Stomach smooth muscle (tissue), 2 donors: ENCODE measurements at regions not wholly inside any gene's neighbourhood (a gene's known extent, or its start where the extent isn't known, plus 50 kb on each side); places are given as distances from the start of the nearest gene placed in this dataset.

Source experiments
- H3K27ac ChIP-seq: one replicate; pipeline ENCODE4 v1.7.0; 2013; ENCODE audit warnings: mild to moderate bottlenecking, low read length, inconsistent platforms
- H3K27me3 ChIP-seq, 2 donors: one replicate each; pipeline ENCODE4 v1.7.0; 2013; ENCODE audit warnings: low read length in 2 of 2; ENCODE audit not compliant: insufficient read depth in 2 of 2, control insufficient read depth in 1 of 2
- H3K36me3 ChIP-seq, 2 donors: one replicate each; pipeline ENCODE4 v1.7.0; 2013; ENCODE audit warnings: low read length in 2 of 2; ENCODE audit not compliant: control insufficient read depth in 2 of 2, insufficient read depth in 2 of 2
- H3K4me1 ChIP-seq: one replicate; pipeline ENCODE4 v1.7.0; 2013; ENCODE audit warnings: low read length; ENCODE audit not compliant: control insufficient read depth, insufficient read depth
- H3K4me3 ChIP-seq, 2 donors: one replicate each; pipeline ENCODE4 v1.7.0; 2013; ENCODE audit warnings: low read length in 2 of 2
- H3K9ac ChIP-seq, 2 donors: one replicate each; pipeline ENCODE4 v1.7.0; 2013; ENCODE audit warnings: low read length in 2 of 2, mild to moderate bottlenecking in 1 of 2
- H3K9me3 ChIP-seq, 2 donors: one replicate each; pipeline ENCODE4 v1.7.0; 2013; ENCODE audit warnings: low read length in 2 of 2; ENCODE audit not compliant: control insufficient read depth in 2 of 2
- donor health status: healthy.
- donor health status: Pancreatic carcinoma.

GRCh38 chr11:22037505-22037904 lies 155.4 kb upstream of the ANO5 start:
- Histone ChIP-seq H3K9me3 (no peaks in the 10 kb centered on the region), H3K9ac (no peak overlapping the region), H3K4me1 (no peaks in the 10 kb centered on the region), H3K4me3 (no peak overlapping the region), H3K27me3 (no peaks in the 10 kb centered on the region), H3K36me3 (no peaks in the 10 kb centered on the region), H3K27ac (no peak overlapping the region)

DNA sequence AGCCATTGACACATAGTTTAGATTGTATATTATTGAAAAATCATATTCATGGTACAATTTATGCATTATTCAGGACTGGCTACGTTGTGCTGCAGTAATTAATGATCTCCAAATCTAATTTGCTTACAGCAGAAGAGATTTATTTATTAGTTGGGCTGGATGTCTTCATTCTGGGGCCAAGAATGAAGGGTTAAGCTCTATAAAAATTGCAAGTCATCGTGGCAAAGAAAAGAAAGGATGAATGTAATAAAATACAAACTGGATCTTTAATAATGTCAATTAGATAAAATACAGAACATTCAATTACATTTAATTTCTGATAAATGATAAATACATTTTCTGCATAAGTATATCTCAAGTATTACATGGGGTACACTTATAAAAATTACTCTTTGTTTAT lies 151.8 kb upstream of the ANO5 start:
- H3K4me3 ChIP-seq: no peak overlapping the region
- H3K27me3 ChIP-seq: no peaks in the 10 kb centered on the region
- H3K9me3 ChIP-seq: no peaks in the 10 kb centered on the region
- no peaks in the 10 kb centered on the region for H3K4me1 ChIP-seq
- no peak overlapping the region for H3K27ac ChIP-seq
- no peaks in the 10 kb centered on the region for H3K36me3 ChIP-seq
- H3K9ac ChIP-seq: no peak overlapping the region

DNA sequence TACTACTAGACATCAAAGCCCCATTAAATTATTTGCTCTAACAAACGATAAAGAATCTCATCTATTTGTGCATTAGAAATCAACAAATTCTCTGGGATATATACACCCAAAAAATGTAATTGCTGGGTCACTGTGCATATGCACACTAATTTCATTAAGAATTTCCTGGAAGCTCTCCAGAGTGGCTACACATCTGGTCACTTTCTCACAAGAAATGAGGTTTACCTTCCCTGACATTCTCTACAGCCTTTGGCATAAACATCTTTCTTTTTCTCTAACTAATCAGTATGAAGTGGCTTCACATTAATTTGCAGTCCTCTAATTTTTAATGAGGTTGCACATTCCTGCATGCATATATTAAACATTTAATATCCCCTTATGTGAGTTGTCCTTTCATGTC lies 150.8 kb upstream of the ANO5 start:
- H3K4me1 ChIP-seq: no peaks in the 10 kb centered on the region
- no peak overlapping the region for H3K4me3 ChIP-seq
- no peaks in the 10 kb centered on the region for H3K9me3 ChIP-seq
- H3K27ac ChIP-seq: no peak overlapping the region
- H3K36me3 ChIP-seq: no peaks in the 10 kb centered on the region
- no peak overlapping the region for H3K9ac ChIP-seq
- no peaks in the 10 kb centered on the region for H3K27me3 ChIP-seq

DNA sequence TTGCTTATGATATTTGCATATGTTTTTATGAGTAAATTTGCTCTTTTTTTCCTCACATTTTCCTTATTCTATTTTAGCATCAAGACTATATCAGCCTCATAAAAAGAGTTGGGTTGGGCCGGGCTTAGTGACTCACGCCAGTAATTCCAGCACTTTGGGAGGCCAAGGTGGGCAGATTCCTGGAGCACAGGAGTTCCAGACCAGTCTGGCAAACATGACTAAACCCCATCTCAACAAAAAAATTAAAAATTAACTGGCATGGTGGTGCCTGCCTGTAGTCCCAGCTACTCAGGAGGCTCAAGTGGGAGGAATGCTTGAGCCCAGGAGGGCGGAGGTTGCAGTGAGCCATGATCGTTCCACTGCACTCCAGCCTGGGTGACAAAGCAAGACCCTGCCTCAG lies 148.8 kb upstream of the ANO5 start:
- Histone ChIP-seq H3K4me1 (no peaks in the 10 kb centered on the region), H3K9ac (no peak overlapping the region), H3K27ac (no peak overlapping the region), H3K9me3 (no peaks in the 10 kb centered on the region), H3K36me3 (no peaks in the 10 kb centered on the region), H3K27me3 (no peaks in the 10 kb centered on the region), H3K4me3 (no peak overlapping the region)

DNA sequence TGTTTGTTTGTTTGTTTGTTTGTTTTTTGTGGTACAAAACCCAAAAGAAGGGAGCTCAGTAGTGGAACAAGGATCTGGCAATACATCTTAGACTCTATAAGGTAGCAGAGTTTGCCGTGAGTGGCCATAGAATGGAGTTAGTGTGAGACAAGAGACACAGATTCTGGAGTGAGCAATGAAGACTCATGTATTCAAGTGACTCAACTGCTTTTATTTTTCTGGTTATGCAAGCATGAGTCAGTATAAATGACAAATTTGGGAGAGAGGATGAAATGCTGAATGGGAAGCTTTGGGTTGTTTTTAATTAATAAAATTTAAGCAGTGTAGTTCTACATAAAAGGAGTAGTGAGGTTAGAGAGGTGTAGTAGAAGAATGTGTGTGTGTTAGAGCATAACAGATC lies 143.6 kb upstream of the ANO5 start:
- H3K27me3 ChIP-seq: no peaks in the 10 kb centered on the region
- H3K9ac ChIP-seq: no peak overlapping the region
- no peak overlapping the region for H3K4me3 ChIP-seq
- H3K9me3 ChIP-seq: peaks cover 0 to 4% of the 10 kb centered on the region in 2 donors
- H3K36me3 ChIP-seq: no peaks in the 10 kb centered on the region
- no peaks in the 10 kb centered on the region for H3K4me1 ChIP-seq
- H3K27ac ChIP-seq: no peak overlapping the region

GRCh38 chr11:22065472-22065871 lies 127.4 kb upstream of the ANO5 start:
- Histone ChIP-seq H3K9me3 (peaks cover 3 to 4% of the 10 kb centered on the region in 2 donors), H3K36me3 (no peaks in the 10 kb centered on the region), H3K9ac (no peak overlapping the region), H3K27me3 (no peaks in the 10 kb centered on the region), H3K4me1 (no peaks in the 10 kb centered on the region), H3K4me3 (no peak overlapping the region), H3K27ac (no peak overlapping the region)

- H3K36me3 ChIP-seq: no peaks in the 10 kb centered on the region
- no peak overlapping the region for H3K9ac ChIP-seq
- H3K27me3 ChIP-seq: no peaks in the 10 kb centered on the region
- H3K27ac ChIP-seq: no peak overlapping the region
- H3K4me1 ChIP-seq: no peaks in the 10 kb centered on the region
- peaks cover 1 to 3% of the 10 kb centered on the region in 2 donors for H3K9me3 ChIP-seq
- no peak overlapping the region for H3K4me3 ChIP-seq
These were observed 123.0 kb upstream of the ANO5 start for GRCh38 chr11:22069844-22070243.

- Histone ChIP-seq H3K27me3 (no peaks in the 10 kb centered on the region), H3K36me3 (no peaks in the 10 kb centered on the region), H3K4me1 (no peaks in the 10 kb centered on the region), H3K9ac (no peak overlapping the region), H3K4me3 (no peak overlapping the region), H3K9me3 (no peaks in the 10 kb centered on the region), H3K27ac (no peak overlapping the region)
These were observed 116.5 kb upstream of the ANO5 start for GRCh38 chr11:22076271-22076930.

DNA sequence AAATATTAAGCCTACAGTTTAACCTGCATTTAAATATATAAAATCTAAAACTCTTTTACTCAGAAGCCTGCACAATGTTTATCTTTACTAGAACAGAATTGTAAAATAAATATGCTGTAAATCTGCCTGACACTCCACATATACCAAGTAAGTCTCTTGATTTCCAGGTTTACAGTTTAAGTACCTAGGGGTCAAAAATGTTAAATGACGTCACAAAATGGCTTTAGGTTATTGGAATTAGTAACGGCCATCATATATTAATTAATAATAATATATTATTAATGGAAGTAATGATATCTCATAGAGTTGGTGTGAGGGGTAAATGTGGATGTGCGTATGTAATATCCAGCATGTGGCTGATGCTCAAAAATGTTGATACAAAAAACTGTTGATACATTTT lies 114.8 kb upstream of the ANO5 start:
- H3K4me3 ChIP-seq: no peak overlapping the region
- no peaks in the 10 kb centered on the region for H3K4me1 ChIP-seq
- H3K9ac ChIP-seq: no peak overlapping the region
- H3K27me3 ChIP-seq: no peaks in the 10 kb centered on the region
- H3K36me3 ChIP-seq: no peaks in the 10 kb centered on the region
- H3K27ac ChIP-seq: no peak overlapping the region
- H3K9me3 ChIP-seq: peaks cover 0 to 2% of the 10 kb centered on the region in 2 donors

DNA sequence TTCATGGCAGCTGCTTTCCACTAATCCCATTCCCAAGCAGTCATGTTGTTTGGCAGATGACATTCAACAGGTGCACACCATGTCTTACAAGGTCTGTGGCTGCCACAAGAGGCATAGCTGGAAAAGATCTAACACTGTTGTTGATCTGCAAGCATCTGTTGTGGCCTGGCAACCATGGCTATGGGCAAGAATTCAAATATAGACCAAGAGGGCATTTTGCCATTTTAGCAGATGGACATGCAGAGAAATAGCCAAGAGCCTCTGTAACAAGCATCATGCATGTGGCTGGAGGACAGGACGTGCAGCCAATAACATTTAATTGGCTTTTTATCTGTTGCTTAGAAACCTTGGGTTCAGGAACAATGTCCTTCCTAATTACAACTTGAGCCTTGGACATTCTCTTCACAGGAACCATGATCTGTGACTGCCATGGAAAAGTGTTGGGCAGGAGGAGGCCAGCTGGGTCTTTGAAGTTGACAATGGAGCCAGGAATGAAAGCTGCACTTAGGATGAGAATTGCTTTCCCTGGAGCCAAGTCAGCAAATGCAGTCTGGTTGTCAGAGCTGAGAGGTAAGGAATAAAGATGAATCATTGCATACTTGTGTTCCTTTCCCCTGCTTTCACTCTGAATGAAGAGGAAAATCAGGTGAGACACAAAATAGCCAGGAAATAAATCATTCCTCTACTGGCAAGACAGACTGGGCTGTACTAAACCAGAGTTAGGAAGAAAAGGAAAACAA lies 113.6 kb upstream of the ANO5 start:
- no peak overlapping the region for H3K27ac ChIP-seq
- H3K9me3 ChIP-seq: peaks cover 0 to 2% of the 10 kb centered on the region in 2 donors
- H3K4me3 ChIP-seq: no peak overlapping the region
- H3K27me3 ChIP-seq: no peaks in the 10 kb centered on the region
- H3K9ac ChIP-seq: no peak overlapping the region
- H3K36me3 ChIP-seq: no peaks in the 10 kb centered on the region
- H3K4me1 ChIP-seq: no peaks in the 10 kb centered on the region

DNA sequence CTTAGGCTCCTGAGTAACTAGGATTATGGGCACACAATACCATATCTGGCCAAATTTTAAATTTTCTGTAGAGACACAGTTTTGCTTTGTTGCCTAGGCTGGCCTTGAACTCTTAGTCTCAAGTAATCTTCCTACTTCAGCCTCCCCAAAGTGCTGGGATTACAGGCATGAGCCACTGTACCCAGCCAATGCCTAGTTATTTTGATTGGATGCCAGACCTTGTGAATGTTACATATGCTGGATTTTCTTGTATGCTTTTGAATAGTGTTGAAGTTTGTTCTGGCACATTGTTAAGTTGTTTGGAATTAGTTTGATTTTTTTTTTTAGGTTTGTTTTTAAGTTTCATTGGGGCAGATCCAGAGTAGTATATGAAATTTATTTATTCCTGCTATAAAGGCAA lies 110.7 kb upstream of the ANO5 start:
- Histone ChIP-seq H3K36me3 (no peaks in the 10 kb centered on the region), H3K27ac (no peak overlapping the region), H3K9me3 (peaks cover 0 to 2% of the 10 kb centered on the region in 2 donors), H3K4me1 (no peaks in the 10 kb centered on the region), H3K27me3 (no peaks in the 10 kb centered on the region), H3K9ac (no peak overlapping the region), H3K4me3 (no peak overlapping the region)
